Small intestine (tissue), 7 donors: ENCODE measurements at regions not wholly inside any gene's neighbourhood (a gene's known extent, or its start where the extent isn't known, plus 50 kb on each side); places are given as distances from the start of the nearest gene placed in this dataset.
A peak's percentile ranks its signal among the peaks of the same experiment; 100 is the strongest.

Experiments
- DNase-seq, 2 donors: peaks; one replicate each; pipeline versions ENCODE4 v3.0.0 to v3.0.0-alpha.2; 2013
- FAIRE-seq: peaks from 2 replicates; lab custom pipeline; 2012; peaks lifted over from hg19 to GRCh38; lab: Jason Lieb, UNC
- H3K27ac ChIP-seq, 3 donors: one replicate each; pipeline ENCODE4 v1.5.1; 2013; ENCODE audit warnings: low read length in 2 of 3, mild to moderate bottlenecking in 2 of 3, control low read depth in 1 of 3, inconsistent platforms in 1 of 3, low read depth in 1 of 3, moderate library complexity in 1 of 3
- H3K27me3 ChIP-seq, 3 donors: one replicate each; pipeline ENCODE4 v1.6.1; 2013; ENCODE audit warnings: low read length in 3 of 3, inconsistent platforms in 1 of 3; ENCODE audit not compliant: control insufficient read depth in 3 of 3, insufficient read depth in 3 of 3
- H3K36me3 ChIP-seq, 3 donors: one replicate each; pipeline ENCODE4 v1.6.1; 2013; ENCODE audit warnings: low read length in 3 of 3, inconsistent platforms in 1 of 3, low read depth in 1 of 3, mild to moderate bottlenecking in 1 of 3, moderate library complexity in 1 of 3; ENCODE audit not compliant: control insufficient read depth in 3 of 3, insufficient read depth in 2 of 3
- H3K4me1 ChIP-seq, 3 donors: one replicate each; pipeline ENCODE4 v1.6.1; 2013; ENCODE audit warnings: low read length in 2 of 3, inconsistent platforms in 1 of 3, low read depth in 1 of 3, mild to moderate bottlenecking in 1 of 3, moderate library complexity in 1 of 3; ENCODE audit not compliant: control insufficient read depth in 3 of 3, insufficient read depth in 2 of 3
- H3K4me3 ChIP-seq, 3 donors: one replicate each; pipeline ENCODE4 v1.5.1; 2013; ENCODE audit warnings: low read length in 3 of 3, control low read depth in 1 of 3, inconsistent platforms in 1 of 3, low read depth in 1 of 3, mild to moderate bottlenecking in 1 of 3, moderate library complexity in 1 of 3
- H3K9me3 ChIP-seq, 2 donors: one replicate each; pipeline ENCODE4 v1.6.1; 2013; ENCODE audit warnings: low read depth in 1 of 2, low read length in 1 of 2; ENCODE audit not compliant: control insufficient read depth in 2 of 2, insufficient read depth in 1 of 2
- WGBS, 3 donors: extraction: QIAGEN DNeasy Blood & Tissue Kit; methylation state at CpG; one replicate each; pipeline ENCODE4 v1.1.7; 2013; 5-methylcytosine and 5-hydroxymethylcytosine counted together
- donor health status: healthy with polysubstance abuse.
- donor health status: control.
- donor health status: control.
- donor health status: Bipolar disorder and iron deficiency.
- donor health status: healthy.

- Histone ChIP-seq H3K4me3 (no peak overlapping the region), H3K4me1 (no peaks in the 10 kb centered on the region), H3K27me3 (no peaks in the 10 kb centered on the region), H3K36me3 (no peaks in the 10 kb centered on the region), H3K9me3 (peaks cover 0 to 7% of the 10 kb centered on the region in 2 donors), H3K27ac (no peak overlapping the region)
- WGBS, 3 donors, result 49 to 65% (median 54%) methylated on average over 3 of the region's 3 CpGs
- no peak for DNase-seq
- FAIRE-seq, result no peak
Measured at GRCh38 chr3:31439890-31440750, 92.6 kb upstream of the STT3B start.

- FAIRE-seq (no peak), DNase-seq (no peak)
- no peaks in the 10 kb centered on the region for H3K4me1 ChIP-seq
- no peak overlapping the region for H3K4me3 ChIP-seq
- H3K27ac ChIP-seq, result no peak overlapping the region
- H3K9me3 ChIP-seq, result peaks cover 0 to 7% of the 10 kb centered on the region in 2 donors
- H3K36me3 ChIP-seq, result no peaks in the 10 kb centered on the region
- 74 to 94% (median 84%) methylated on average over 1 of the region's 1 CpG for WGBS, 3 donors
- H3K27me3 ChIP-seq, result no peaks in the 10 kb centered on the region
Measured at GRCh38 chr3:31440878-31441277, 91.8 kb upstream of the STT3B start.

- no peaks in the 10 kb centered on the region for H3K9me3 ChIP-seq
- no peaks in the 10 kb centered on the region for H3K36me3 ChIP-seq
- no peak overlapping the region for H3K4me3 ChIP-seq
- H3K27ac ChIP-seq, result no peak overlapping the region
- no peaks in the 10 kb centered on the region for H3K27me3 ChIP-seq
- DNase-seq, result no peak
- 28 to 54% (median 35%) methylated on average over 2 of the region's 2 CpGs for WGBS, 3 donors
- no peak for FAIRE-seq
- no peaks in the 10 kb centered on the region for H3K4me1 ChIP-seq
Measured at GRCh38 chr3:31442755-31443154, 90.0 kb upstream of the STT3B start.

- Histone ChIP-seq H3K9me3 (peaks cover 0 to 7% of the 10 kb centered on the region in 2 donors), H3K36me3 (no peaks in the 10 kb centered on the region), H3K4me3 (no peak overlapping the region), H3K27me3 (no peaks in the 10 kb centered on the region), H3K4me1 (no peaks in the 10 kb centered on the region), H3K27ac (no peak overlapping the region)
- FAIRE-seq (no peak), DNase-seq (no peak)
- 72 to 92% (median 82%) methylated on average over 6 of the region's 6 CpGs for WGBS, 3 donors
Measured at GRCh38 chr3:31444220-31445142, 88.2 kb upstream of the STT3B start.

GRCh38 chr3:31445701-31446100, 87.0 kb upstream of the STT3B start:
- no peaks in the 10 kb centered on the region for H3K27me3 ChIP-seq
- DNase-seq (no peak), FAIRE-seq (no peak)
- peaks cover 0 to 7% of the 10 kb centered on the region in 2 donors for H3K9me3 ChIP-seq
- no peak overlapping the region for H3K4me3 ChIP-seq
- 93 to 100% (median 98%) methylated on average over 1 of the region's 1 CpG for WGBS, 3 donors
- H3K27ac ChIP-seq, result no peak overlapping the region
- no peaks in the 10 kb centered on the region for H3K36me3 ChIP-seq
- H3K4me1 ChIP-seq, result no peaks in the 10 kb centered on the region

- FAIRE-seq, result no peak
Measured at GRCh38 chr3:31448035-31448881, 84.5 kb upstream of the STT3B start.

GRCh38 chr3:31448882-31449243, 83.9 kb upstream of the STT3B start:
- WGBS, 3 donors, result 71 to 88% (median 77%) methylated on average over 1 of the region's 1 CpG
- H3K9me3 ChIP-seq, result peaks cover 0 to 13% of the 10 kb centered on the region in 2 donors
- H3K36me3 ChIP-seq, result no peaks in the 10 kb centered on the region
- no peaks in the 10 kb centered on the region for H3K4me1 ChIP-seq
- DNase-seq (no peak), FAIRE-seq (no peak)
- no peak overlapping the region for H3K27ac ChIP-seq
- no peaks in the 10 kb centered on the region for H3K27me3 ChIP-seq
- no peak overlapping the region for H3K4me3 ChIP-seq

More at GRCh38 chr3:31448035-31448881, 84.5 kb upstream of the STT3B start:
- peaks cover 0 to 13% of the 10 kb centered on the region in 2 donors for H3K9me3 ChIP-seq
- H3K4me3 ChIP-seq, result no peak overlapping the region
- H3K27ac ChIP-seq, result no peak overlapping the region
- no peaks in the 10 kb centered on the region for H3K36me3 ChIP-seq
- H3K27me3 ChIP-seq, result no peaks in the 10 kb centered on the region
- 91 to 95% (median 91%) methylated on average over 1 of the region's 1 CpG for WGBS, 3 donors
- H3K4me1 ChIP-seq, result no peaks in the 10 kb centered on the region
- peak; percentile 20 to 26 for DNase-seq

- WGBS, 3 donors, result 73 to 87% (median 77%) methylated on average over 1 of the region's 1 CpG
- H3K27me3 ChIP-seq, result no peaks in the 10 kb centered on the region
- peaks cover 0 to 13% of the 10 kb centered on the region in 2 donors for H3K9me3 ChIP-seq
- FAIRE-seq (peak; percentile 15), DNase-seq (no peak)
- H3K4me3 ChIP-seq, result no peak overlapping the region
- H3K27ac ChIP-seq, result no peak overlapping the region
- H3K4me1 ChIP-seq, result no peaks in the 10 kb centered on the region
- H3K36me3 ChIP-seq, result no peaks in the 10 kb centered on the region
Measured at GRCh38 chr3:31449318-31449717, 83.4 kb upstream of the STT3B start.
